K562 (cell line): ENCODE measurements at regions not wholly inside any gene's neighbourhood (a gene's known extent, or its start where the extent isn't known, plus 50 kb on each side); places are given as distances from the start of the nearest gene placed in this dataset.

Source experiments
- ATAC-seq: fragments of 200-7000 bp; cut with Tn5 transposase; 3 replicates; pipeline ENCODE4 v1.9.1; 2020; ENCODE audit warnings: moderate library complexity
- BruUV-seq: library from RNA; stranded (reverse); fragments of 400-500 nt; replicated peaks from 2 replicates; lab custom pipeline; 2021; lab: Mats Ljungman, UMichigan
- CTCF ChIA-PET: fragments of 300-600 bp; formaldehyde crosslinking; extraction: SDS; loops from one replicate; lab custom pipeline; 2021; ENCODE audit warnings: low intra/inter-chr PET ratio; lab: Yijun Ruan, JAX
- POLR2A ChIA-PET: fragments of 300-600, 350-650 bp; sonication (Branson Sonifier 250); formaldehyde crosslinking; extraction: SDS; loops from one replicate; lab custom pipeline; 2021; ENCODE audit warnings: antibody characterized with exemption, inconsistent platforms; lab: Yijun Ruan, JAX
- DNase-seq, 4 experiments: peaks; one replicate each; pipeline versions ENCODE4 v3.0.0 to v3.0.0-alpha.2; 2011 to 2018; ENCODE audit warnings: low spot score in 3 of 4, mixed read lengths in 3 of 4; ENCODE audit errors: extremely low read depth in 1 of 4
- FAIRE-seq: peaks from 2 replicates; lab custom pipeline; 2011; peaks lifted over from hg19 to GRCh38; lab: Jason Lieb, UNC
- H2AFZ ChIP-seq: 2 replicates; pipeline ENCODE4 v1.6.0; 2011; ENCODE audit warnings: low read depth, low read length, control low read depth, inconsistent platforms
- H3K27ac ChIP-seq: fragments of 200-600 bp; 3 replicates; pipeline ENCODE4 v1.8.0; 2011; ENCODE audit warnings: low read depth, mild to moderate bottlenecking, control low read depth, inconsistent platforms, low read length, moderate library complexity, mixed read lengths; ENCODE audit errors: extremely low read depth
- H3K27me3 ChIP-seq, 2 experiments: fragments of 300-600 bp in 1 of 2; 2 replicates in 1 of 2; 3 replicates in 1 of 2; pipeline versions ENCODE4 v1.6.0 to v1.8.0; 2011; ENCODE audit warnings: inconsistent platforms in 2 of 2, low read length in 2 of 2, mild to moderate bottlenecking in 1 of 2, mixed read lengths in 1 of 2, moderate library complexity in 1 of 2; ENCODE audit not compliant: control insufficient read depth in 2 of 2, insufficient read depth in 2 of 2
- H3K36me3 ChIP-seq: fragments of 300-600 bp; 3 replicates; pipeline ENCODE4 v1.8.0; 2011; ENCODE audit warnings: mild to moderate bottlenecking, low read length, inconsistent platforms; ENCODE audit not compliant: control insufficient read depth, insufficient read depth
- H3K4me1 ChIP-seq, 2 experiments: fragments of 200-600 bp in 1 of 2; replicated peaks in 1 of 2; 2 replicates in 1 of 2; 3 replicates in 1 of 2; pipeline versions ENCODE4 v1.5.1 to v1.8.0; 2011; ENCODE audit warnings: inconsistent platforms in 2 of 2, low read length in 2 of 2, mild to moderate bottlenecking in 1 of 2, mixed read lengths in 1 of 2, moderate library complexity in 1 of 2; ENCODE audit not compliant: control insufficient read depth in 2 of 2, insufficient read depth in 2 of 2
- H3K4me2 ChIP-seq: 2 replicates; pipeline ENCODE4 v1.6.1; 2011; ENCODE audit warnings: low read length, control low read depth, inconsistent platforms, mixed read lengths; ENCODE audit not compliant: insufficient read depth
- H3K4me3 ChIP-seq: fragments of 200-600 bp; sonication (generic), shearing (Covaris generic); 2 replicates; pipeline ENCODE4 v1.5.1; 2016; ENCODE audit warnings: control low read depth, inconsistent platforms
- H3K79me2 ChIP-seq: fragments of 200-600 bp; 3 replicates; pipeline ENCODE4 v1.8.0; 2011; ENCODE audit warnings: low read length, inconsistent platforms; ENCODE audit not compliant: control insufficient read depth, insufficient read depth
- H3K9ac ChIP-seq, 2 experiments: 2 replicates each; pipeline versions ENCODE4 v1.6.0 to v1.6.1; 2011; ENCODE audit warnings: low read depth in 2 of 2, low read length in 2 of 2, control low read depth in 1 of 2, inconsistent platforms in 1 of 2, mild to moderate bottlenecking in 1 of 2, mixed read lengths in 1 of 2; ENCODE audit not compliant: insufficient read depth in 1 of 2
- H3K9me1 ChIP-seq: one replicate; pipeline ENCODE4 v1.6.0; 2011; ENCODE audit warnings: inconsistent platforms, mild to moderate bottlenecking, low read length, moderate library complexity; ENCODE audit not compliant: control insufficient read depth, insufficient read depth
- H3K9me3 ChIP-seq: replicated peaks from 2 replicates; pipeline ENCODE4 v1.5.1; 2011; ENCODE audit warnings: low read depth, low read length, inconsistent platforms; ENCODE audit not compliant: control insufficient read depth, insufficient read depth
- H4K20me1 ChIP-seq: replicated peaks from 2 replicates; pipeline ENCODE4 v1.6.1; 2011; ENCODE audit warnings: low read length, inconsistent platforms, mixed read lengths; ENCODE audit not compliant: control insufficient read depth, insufficient read depth
- CHD2 ChIP-seq: IDR thresholded peaks from 2 replicates; pipeline ENCODE4 v1.6.1; 2011; ENCODE audit warnings: low read depth, low read length
- CREB1 ChIP-seq, 2 experiments: sonication (generic) in 1 of 2; formaldehyde crosslinking in 1 of 2; IDR thresholded peaks; 2 replicates each; pipeline versions ENCODE4 v1.6.1 to v1.8.0; 2012 to 2022; ENCODE audit warnings: inconsistent platforms in 1 of 2, mild to moderate bottlenecking in 1 of 2, missing genetic modification reagents in 1 of 2, moderate library complexity in 1 of 2
- CTCFL ChIP-seq: IDR thresholded peaks from 2 replicates; pipeline ENCODE4 v1.6.1; 2011; ENCODE audit warnings: borderline replicate concordance, low read depth, mild to moderate bottlenecking, moderate library complexity, low read length; ENCODE audit not compliant: insufficient read depth, poor library complexity, severe bottlenecking
- FOSL1 ChIP-seq: fragments of 200-800 bp; sonication (Bioruptor generic); conservative IDR thresholded peaks from 2 replicates; pipeline ENCODE4 v1.6.1; 2016; ENCODE audit warnings: missing genetic modification characterization, missing compliant biosample characterization
- GABPB2 ChIP-seq: fragments of 250-450 bp; sonication (Bioruptor Pico); conservative IDR thresholded peaks from 2 replicates; pipeline ENCODE4 v1.5.1; 2021; ENCODE audit warnings: mild to moderate bottlenecking
- HDAC2 ChIP-seq: fragments of 450-650 bp; IDR thresholded peaks from 2 replicates; pipeline ENCODE4 v1.6.1; 2016; ENCODE audit warnings: mild to moderate bottlenecking
- MAFK ChIP-seq: IDR thresholded peaks from 2 replicates; pipeline ENCODE4 v1.6.1; 2011; ENCODE audit warnings: low read length, improper control_type of control experiment
- MEIS2 ChIP-seq: fragments of 450-650 bp; IDR thresholded peaks from 2 replicates; pipeline ENCODE4 v1.6.1; 2014; ENCODE audit warnings: mild to moderate bottlenecking; ENCODE audit not compliant: partially characterized antibody
- MTA1 ChIP-seq: fragments of 450-650 bp; IDR thresholded peaks from 2 replicates; pipeline ENCODE4 v1.6.1; 2017; ENCODE audit warnings: borderline replicate concordance
- MTF1 ChIP-seq: fragments of 250-450 bp; sonication (Bioruptor Pico); IDR thresholded peaks from 2 replicates; pipeline ENCODE4 v1.9.0; 2021; ENCODE audit warnings: moderate library complexity, mild to moderate bottlenecking, inconsistent platforms, borderline replicate concordance
- MYC ChIP-seq, 2 experiments: fragments of 250-450 bp in 1 of 2; sonication (Bioruptor Pico) in 1 of 2; IDR thresholded peaks; 2 replicates each; pipeline versions ENCODE4 v1.5.1 to v1.6.1; 2012 to 2021; ENCODE audit warnings: low read depth in 2 of 2, borderline replicate concordance in 1 of 2, improper control_type of control experiment in 1 of 2, low read length in 1 of 2, mild to moderate bottlenecking in 1 of 2, moderate library complexity in 1 of 2
- NFRKB ChIP-seq: fragments of 450-650 bp; IDR thresholded peaks from 2 replicates; pipeline ENCODE4 v1.6.1; 2016; ENCODE audit warnings: low read depth
- NR2C2 ChIP-seq, 2 experiments: fragments of 200-800 bp in 1 of 2; sonication (Bioruptor generic) in 1 of 2; sonication (generic) in 1 of 2; formaldehyde crosslinking in 1 of 2; IDR thresholded peaks; 2 replicates each; pipeline versions ENCODE4 v1.6.1 to v1.8.0; 2016 to 2022; ENCODE audit warnings: mild to moderate bottlenecking in 1 of 2, missing compliant biosample characterization in 1 of 2, missing genetic modification characterization in 1 of 2, missing genetic modification reagents in 1 of 2
- RAD51 ChIP-seq: fragments of 450-650 bp; IDR thresholded peaks from 2 replicates; pipeline ENCODE4 v1.7.1; 2016; ENCODE audit warnings: low read depth, mild to moderate bottlenecking, borderline replicate concordance
- RHOXF2B ChIP-seq: fragments of 250-450 bp; sonication (Bioruptor Pico); conservative IDR thresholded peaks from 2 replicates; pipeline ENCODE4 v1.5.1; 2021
- SMARCA5 ChIP-seq: fragments of 450-650 bp; IDR thresholded peaks from 2 replicates; pipeline ENCODE4 v1.6.1; 2016
- ZFP30 ChIP-seq: fragments of 250-450 bp; sonication (Bioruptor Pico); IDR thresholded peaks from 2 replicates; pipeline ENCODE4 v1.8.0; 2022; ENCODE audit warnings: moderate library complexity, mild to moderate bottlenecking, inconsistent platforms, borderline replicate concordance
- ZNF444 ChIP-seq: fragments of 250-450 bp; sonication (Bioruptor Pico); IDR thresholded peaks from 2 replicates; pipeline ENCODE4 v1.4.0; 2020; ENCODE audit warnings: mild to moderate bottlenecking, moderate library complexity
- WGBS: fragments of 100-300 bp; shearing (Covaris generic); methylation state at CpG from one replicate; pipeline ENCODE4 v1.1.6; 2016; ENCODE audit warnings: low coverage, mixed read lengths; ENCODE audit not compliant: insufficient coverage; ENCODE audit errors: missing lambda C conversion rate; 5-methylcytosine and 5-hydroxymethylcytosine counted together
- in situ Hi-C: fragments of 300-500 bp; cut with MboI; formaldehyde crosslinking; loops from 4 replicates; pipeline ENCODE4 v1.15.0; 2018; ENCODE audit warnings: inconsistent platforms, mixed read lengths
- intact Hi-C: fragments of 100-400 bp; cut with micrococcal nuclease; formaldehyde crosslinking; loops from 2 replicates; pipeline ENCODE4 v1.14.2; 2022
- TF ChIP-seq, protein P1 (sequence below): sonication (generic); IDR thresholded peaks from 2 replicates; pipeline ENCODE4 v1.6.1; 2016

DNA sequence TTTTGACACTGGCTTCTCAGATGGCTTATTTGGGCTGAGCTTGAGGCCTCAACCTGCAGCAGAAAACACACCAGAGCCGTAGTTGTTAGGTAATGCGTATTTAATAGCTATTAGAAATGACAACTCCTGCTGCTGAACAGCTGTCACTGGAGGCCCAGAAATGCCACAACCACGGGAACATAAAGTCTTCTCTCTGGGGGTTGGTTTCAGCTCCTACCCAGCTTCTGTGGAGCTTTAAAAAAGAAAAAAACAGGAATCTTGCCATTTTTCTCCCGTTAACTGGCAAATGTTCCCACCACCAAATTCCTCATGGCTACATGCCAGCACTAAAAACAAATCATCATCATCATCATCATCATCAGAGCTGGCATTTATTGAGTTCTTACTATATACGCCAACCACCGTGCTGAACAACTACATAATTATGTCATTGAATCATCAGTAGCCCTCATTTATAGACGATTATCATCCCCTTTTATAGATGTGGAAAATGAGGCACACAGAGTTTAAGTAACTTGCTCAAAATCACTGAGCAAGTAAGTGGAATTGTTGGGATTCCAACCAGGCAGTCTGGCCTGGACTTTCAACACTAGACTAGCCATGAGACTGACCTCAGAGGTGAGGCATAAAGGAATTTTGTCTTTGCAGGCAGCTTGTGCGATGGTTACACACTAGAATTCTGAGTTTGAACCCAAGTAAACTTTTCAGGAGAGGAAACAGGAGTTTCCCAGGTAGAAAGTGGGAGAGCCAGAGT is 185.3 kb upstream of the WWC1 start:
- Histone ChIP-seq H3K4me2 (no peak overlapping the region), H3K9me1 (no peaks in the 10 kb centered on the region), H3K4me1 (no peaks in the 10 kb centered on the region; a peak in 1 of 5 replicates), H3K9me3 (no peaks in the 10 kb centered on the region), H3K79me2 (no peaks in the 10 kb centered on the region), H3K9ac (no peak overlapping the region), H3K27ac (no peak overlapping the region), H3K27me3 (no peaks in the 10 kb centered on the region; a peak in 1 of 5 replicates), H4K20me1 (no peaks in the 10 kb centered on the region), H3K36me3 (no peaks in the 10 kb centered on the region), H3K4me3 (no peak overlapping the region), H2AFZ (no peak overlapping the region)
- ATAC-seq (no peak), DNase-seq (no peak), FAIRE-seq (no peak)
- TF ChIP-seq MTF1 (CRISPR knock-in tag) (no peak), HDAC2 (no peak), MYC (IDR thresholded peaks at IDR 0.05; ENCODE audit: low read depth, low read length) (no peak), MYC (CRISPR knock-in tag; IDR thresholded peaks at IDR 0.05; ENCODE audit: borderline replicate concordance, low read depth) (no peak), ZFP30 (CRISPR knock-in tag) (no peak), RAD51 (no peak), MTA1 (no peak), MEIS2 (no peak), MAFK (no peak), NFRKB (no peak), ZNF444 (CRISPR knock-in tag) (no peak), CREB1 (IDR thresholded peaks at IDR 0.05) (no peak), CREB1 (CRISPR knock-in tag; IDR thresholded peaks at IDR 0.05) (no peak), FOSL1 (no peak), SMARCA5 (no peak), CHD2 (no peak), NR2C2 (CRISPR knock-in tag; IDR thresholded peaks at IDR 0.05) (no peak), NR2C2 (tag; IDR thresholded peaks at IDR 0.05) (no peak), RHOXF2B (CRISPR knock-in tag) (no peak), GABPB2 (CRISPR knock-in tag) (no peak), CTCFL (no peak)
- TF ChIP-seq, protein P1, sequence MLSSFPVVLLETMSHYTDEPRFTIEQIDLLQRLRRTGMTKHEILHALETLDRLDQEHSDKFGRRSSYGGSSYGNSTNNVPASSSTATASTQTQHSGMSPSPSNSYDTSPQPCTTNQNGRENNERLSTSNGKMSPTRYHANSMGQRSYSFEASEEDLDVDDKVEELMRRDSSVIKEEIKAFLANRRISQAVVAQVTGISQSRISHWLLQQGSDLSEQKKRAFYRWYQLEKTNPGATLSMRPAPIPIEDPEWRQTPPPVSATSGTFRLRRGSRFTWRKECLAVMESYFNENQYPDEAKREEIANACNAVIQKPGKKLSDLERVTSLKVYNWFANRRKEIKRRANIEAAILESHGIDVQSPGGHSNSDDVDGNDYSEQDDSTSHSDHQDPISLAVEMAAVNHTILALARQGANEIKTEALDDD = no peak
- ChIA-PET CTCF (no interaction called here), POLR2A (interaction anchor here (0.5 kb wide), 1 partner anchor 223 kb away, joined by 3 read pairs; no protein-coding TSS in a partner anchor)
- intact Hi-C loops (no loop called here), in situ Hi-C loops (no loop called here)
- BruUV-seq = no TSS peak
- 1% methylated on average over 8 of the region's 8 CpGs for WGBS
